Stimulated activated CD4-positive, alpha-beta T cell treated with anti-CD3 and anti-CD28 coated beads, Interleukin-1b, Interleukin-23, amount 100 ng/mL, for 24 hours (primary cell): ENCODE measurements at regions not wholly inside any gene's neighbourhood (a gene's known extent, or its start where the extent isn't known, plus 50 kb on each side); places are given as distances from the start of the nearest gene placed in this dataset.
"Not testable (repeated sequence)": the region's sequence is repeated elsewhere in the genome, so short reads cannot be mapped to it uniquely, and the experiment has no call there.

ENCODE experiments used
- DNase-seq, 4 experiments: peaks; one replicate each; pipeline ENCODE4 v3.0.0-alpha.2; 2020; ENCODE audit warnings: low read depth in 4 of 4, low spot score in 1 of 4

- DNase-seq, result peak in 3 of 4 experiments; percentile 7 to 27 (median 7)
Observed at GRCh38 chrX:155819966-155820491, 61.1 kb upstream of the VAMP7 start.

GRCh38 chrX:155819525-155819924 is 61.6 kb upstream of the VAMP7 start:
- DNase-seq, result no peak

DNA sequence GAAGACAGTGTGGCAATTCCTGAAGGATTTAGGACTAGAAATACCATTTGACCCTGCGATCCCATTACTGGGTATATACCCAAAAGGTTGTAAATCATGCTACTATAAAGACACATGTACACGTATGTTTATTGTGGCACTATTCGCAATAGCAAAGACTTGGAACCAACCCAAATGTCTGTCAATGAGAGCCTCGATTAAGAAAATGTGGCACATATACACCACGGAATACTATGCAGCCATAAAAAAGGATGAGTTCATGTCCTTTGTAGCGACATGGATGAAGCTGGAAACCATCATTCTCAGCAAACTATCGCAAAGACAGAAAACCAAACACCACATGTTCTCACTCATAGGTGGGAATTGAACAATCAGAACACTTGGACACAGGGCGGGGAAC is 66.8 kb upstream of the VAMP7 start:
- DNase-seq, result not testable (repeated sequence)

GRCh38 chrX:155779831-155780230 is 101.3 kb upstream of the VAMP7 start:
- no peak for DNase-seq

GRCh38 chrX:155778844-155779553 is 102.1 kb upstream of the VAMP7 start:
- DNase-seq, result no peak

DNA sequence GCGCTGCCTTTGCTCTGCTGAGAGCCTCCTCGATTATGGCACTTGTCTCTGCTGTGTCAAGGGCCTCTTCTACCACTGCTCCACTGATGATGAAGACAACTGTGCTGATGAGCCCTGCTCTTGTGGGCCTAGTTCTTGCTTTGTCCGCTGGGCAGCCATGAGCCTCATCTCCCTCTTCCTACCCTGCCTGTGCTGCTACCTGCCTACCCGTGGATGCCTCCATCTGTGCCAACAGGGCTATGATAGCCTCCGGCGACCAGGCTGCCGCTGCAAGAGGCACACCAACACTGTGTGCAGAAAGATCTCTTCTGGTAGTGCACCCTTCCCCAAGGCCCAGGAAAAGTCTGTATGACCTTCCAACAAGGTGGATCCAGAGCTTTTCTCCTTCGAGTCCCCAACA is 106.8 kb upstream of the VAMP7 start:
- DNase-seq, result no peak

DNA sequence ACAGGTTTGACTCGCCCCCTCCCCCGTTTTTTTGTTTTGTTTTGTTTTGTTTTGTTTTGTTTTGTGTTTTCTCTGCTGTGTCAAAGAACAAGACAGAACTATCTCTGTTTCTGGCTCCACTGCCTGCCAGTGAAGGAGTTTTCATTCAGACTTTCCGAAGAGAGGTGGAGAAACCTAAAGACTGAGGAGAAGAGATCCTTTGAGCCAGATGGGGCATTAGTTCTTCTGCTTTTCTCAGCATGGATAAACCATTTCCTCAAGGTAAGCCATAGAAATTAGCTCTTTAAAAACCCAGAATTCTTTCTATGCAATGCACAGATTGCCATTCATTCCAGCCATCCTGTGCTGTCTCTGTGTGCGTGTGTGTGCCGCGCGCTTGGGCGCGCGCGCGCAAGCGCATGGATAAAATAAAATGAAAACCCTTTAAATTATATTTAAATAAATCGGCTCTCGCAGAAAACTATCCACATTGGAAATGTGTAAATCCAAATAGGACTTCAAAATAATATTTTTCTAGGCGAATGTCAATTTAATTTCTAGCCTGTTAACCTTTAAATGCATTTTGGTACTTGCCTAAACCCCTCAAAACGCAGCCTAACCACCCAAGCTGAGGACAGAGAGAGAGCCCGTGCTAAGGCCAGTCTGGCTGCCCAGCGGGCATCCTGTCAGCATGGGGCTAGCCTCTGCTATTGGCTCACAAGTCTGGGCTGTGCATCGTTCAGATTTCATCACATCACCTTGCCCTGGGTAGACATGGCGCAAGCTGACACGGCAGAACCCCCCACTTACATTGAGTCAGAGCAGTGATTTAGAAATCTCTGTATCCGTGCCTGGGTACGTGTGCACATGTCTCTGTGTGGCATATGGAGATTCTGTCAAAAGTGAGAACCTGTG is 113.0 kb upstream of the VAMP7 start:
- no peak for DNase-seq

- peak in 2 of 4 experiments; percentile 4 to 17 for DNase-seq
Observed at GRCh38 chrX:155767051-155767875, 113.9 kb upstream of the VAMP7 start.

GRCh38 chrX:155766321-155766720 is 114.8 kb upstream of the VAMP7 start:
- no peak for DNase-seq

- no peak for DNase-seq
Observed at GRCh38 chrX:155761185-155761584, 120.0 kb upstream of the VAMP7 start.

DNA sequence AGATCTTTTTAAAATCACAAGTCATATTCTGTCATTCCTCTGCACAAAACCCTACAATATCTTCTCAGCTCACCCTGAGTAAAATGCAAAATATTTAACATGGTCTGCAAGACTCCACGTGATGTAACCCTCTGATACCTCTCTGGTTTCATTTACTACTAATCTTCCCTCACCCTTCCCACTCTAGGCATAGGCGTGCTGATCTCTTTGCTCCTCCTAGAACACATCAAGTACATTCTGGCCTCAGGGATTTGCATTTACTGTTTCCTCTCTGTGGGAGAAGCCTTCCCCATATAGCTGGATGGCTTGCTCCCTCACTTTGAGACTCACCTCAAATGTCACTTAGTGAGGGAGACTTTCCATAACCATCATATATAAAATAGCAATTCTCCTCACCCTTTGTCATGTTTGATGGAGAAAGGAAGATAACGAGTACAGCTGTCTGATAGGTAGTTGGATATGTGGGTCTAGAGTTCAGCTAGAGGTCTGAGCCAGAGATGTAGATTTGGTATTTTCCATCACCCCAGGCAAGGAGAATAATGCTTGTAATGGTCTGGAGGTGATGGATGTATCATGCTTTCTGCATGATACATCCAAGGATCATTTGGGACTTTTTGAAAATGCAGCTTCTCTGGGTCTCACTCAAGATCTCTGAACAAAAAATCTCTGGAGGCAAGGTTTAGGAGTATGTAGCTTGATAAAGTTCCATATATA is 123.9 kb upstream of the VAMP7 start:
- DNase-seq, result no peak

GRCh38 chrX:155755706-155756337 is 125.3 kb upstream of the VAMP7 start:
- DNase-seq, result no peak

DNA sequence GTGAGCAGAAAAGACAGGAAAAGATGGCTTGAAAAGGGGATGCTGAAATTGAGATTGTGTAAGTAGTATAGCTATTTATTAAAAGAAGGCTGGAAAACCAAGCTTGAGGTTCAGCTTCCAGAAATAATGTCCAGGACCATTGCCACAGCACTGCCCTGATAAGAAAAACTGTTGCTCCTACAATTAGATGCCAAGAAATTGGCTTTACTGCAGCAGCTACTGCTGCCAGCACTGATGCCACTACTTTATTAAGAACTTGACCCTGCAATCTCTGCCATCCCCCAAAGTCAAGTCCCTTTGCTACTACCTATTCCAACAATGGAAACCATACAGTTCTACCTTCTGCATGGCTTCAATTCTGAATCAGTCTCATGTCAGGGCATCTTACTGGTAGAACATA is 130.0 kb upstream of the VAMP7 start:
- no peak for DNase-seq

DNA sequence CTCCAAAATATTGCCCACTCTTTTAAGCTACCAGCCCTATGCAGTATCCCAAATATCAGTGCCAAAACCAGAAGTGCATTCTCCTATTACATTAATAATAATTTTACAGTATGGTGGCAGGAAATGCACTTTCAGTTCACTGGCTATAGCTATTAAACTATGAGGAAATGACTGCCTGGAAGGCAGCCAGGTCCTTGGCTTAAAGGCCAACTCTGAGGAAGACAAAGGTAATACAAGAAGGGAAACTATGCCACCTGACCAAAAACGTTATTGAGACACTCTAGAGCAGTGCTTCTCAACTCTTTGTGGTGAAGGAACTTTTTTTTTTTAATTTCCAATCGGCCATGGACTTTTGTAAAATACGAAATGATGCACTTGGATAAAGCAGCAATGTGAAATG is 133.6 kb upstream of the VAMP7 start:
- no peak for DNase-seq

GRCh38 chrX:155745792-155746191 is 133.0 kb upstream of the TMLHE start:
- DNase-seq, result no peak

DNA sequence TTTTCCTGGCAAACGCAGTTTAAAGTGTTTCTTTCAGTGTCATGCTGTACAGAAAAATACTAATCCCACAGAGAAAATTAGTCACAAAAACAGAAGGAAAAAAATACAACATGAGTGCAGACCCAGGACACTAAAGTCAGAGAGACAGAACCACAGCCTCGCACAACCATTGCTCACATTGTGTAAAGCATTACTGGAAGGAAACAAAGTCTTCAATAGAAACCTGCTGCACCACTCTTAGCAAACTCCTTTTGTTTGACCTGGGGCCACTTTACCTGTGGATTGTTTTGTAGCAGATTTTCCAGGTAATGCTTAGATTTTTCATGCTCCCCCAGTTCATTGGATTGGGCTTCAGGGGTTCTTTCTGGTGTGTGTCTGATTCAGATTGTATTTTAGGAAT is 131.8 kb upstream of the TMLHE start:
- no peak for DNase-seq

DNA sequence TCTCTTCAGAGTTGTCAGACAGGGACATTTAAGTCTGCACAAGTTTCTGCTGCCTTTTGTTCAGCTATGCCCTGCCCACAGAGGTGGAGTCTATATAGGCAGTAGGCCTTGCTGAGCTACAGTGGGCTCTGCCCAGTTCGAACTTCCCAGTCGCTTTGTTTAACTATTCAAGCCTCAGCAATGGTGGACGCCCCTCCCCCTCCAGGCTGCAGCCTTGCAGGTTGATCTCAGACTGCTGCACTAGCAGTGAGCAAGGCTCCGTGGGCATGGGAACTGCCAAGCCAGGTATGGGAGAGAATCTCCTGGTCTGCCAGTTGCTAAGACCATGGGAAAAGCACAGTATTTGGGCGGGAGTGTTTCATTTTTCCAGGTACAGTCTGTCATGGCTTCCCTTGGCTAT is 115.6 kb upstream of the TMLHE start:
- not testable (repeated sequence) for DNase-seq

DNA sequence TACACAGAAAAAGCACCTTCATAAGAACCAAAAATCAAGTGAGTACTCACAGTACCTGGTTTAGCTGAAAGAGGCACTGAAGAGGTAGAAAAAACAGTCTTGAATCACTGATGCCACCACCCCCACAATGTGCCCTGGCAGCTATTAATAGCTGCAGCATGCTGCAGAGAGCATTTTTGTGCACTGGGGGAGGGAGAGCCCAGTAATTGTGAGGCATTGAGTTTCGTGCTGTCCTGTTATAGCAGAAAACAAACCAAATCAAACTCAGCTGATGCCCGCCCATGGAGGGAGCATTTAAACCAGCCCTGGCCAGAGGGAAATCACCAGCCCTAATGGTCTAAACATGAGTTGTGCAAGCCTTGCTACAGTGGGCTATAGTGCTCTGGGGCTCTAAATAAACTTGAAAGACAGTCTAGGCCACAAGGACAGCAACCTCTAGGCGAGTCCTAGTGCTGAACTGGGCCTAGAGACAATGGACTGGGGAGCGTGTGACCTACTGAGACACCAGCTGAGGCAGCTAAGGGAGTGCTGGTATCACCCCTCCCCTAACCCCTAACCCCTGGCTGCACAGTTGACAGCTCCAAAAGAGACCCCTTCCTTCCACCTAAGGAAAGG is 106.3 kb upstream of the TMLHE start:
- DNase-seq, result no peak

GRCh38 chrX:155715141-155715540 is 102.4 kb upstream of the TMLHE start:
- DNase-seq, result no peak

- DNase-seq, result no peak
Observed at GRCh38 chrX:155695419-155695818, 82.7 kb upstream of the TMLHE start.
